SK-N-SH (cell line): ENCODE measurements at regions not wholly inside any gene's neighbourhood (a gene's known extent, or its start where the extent isn't known, plus 50 kb on each side); places are given as distances from the start of the nearest gene placed in this dataset.
A peak's percentile ranks its signal among the peaks of the same experiment; 100 is the strongest.

ENCODE experiments used
- CTCF ChIA-PET: fragments of 300-600, 350-600 bp; formaldehyde crosslinking; extraction: SDS; loops from one replicate; lab custom pipeline; 2021; lab: Yijun Ruan, JAX
- POLR2A ChIA-PET: fragments of 350-600 bp; sonication (Branson Sonifier 250); formaldehyde crosslinking; extraction: SDS; loops from one replicate; lab custom pipeline; 2020; ENCODE audit warnings: antibody characterized with exemption, inconsistent platforms; lab: Yijun Ruan, JAX
- DNase-seq: peaks from one replicate; pipeline ENCODE4 v3.0.0; 2012
- H2AFZ ChIP-seq: fragments of 200-600 bp; sonication (generic); 2 replicates; pipeline ENCODE4 v1.8.1; 2016; ENCODE audit warnings: antibody characterized with exemption, mild to moderate bottlenecking, low read depth
- H3F3A ChIP-seq: fragments of 200-600 bp; sonication (generic); replicated peaks from 2 replicates; pipeline ENCODE3; 2016; ENCODE audit warnings: antibody characterized with exemption, mild to moderate bottlenecking; ENCODE audit not compliant: insufficient read depth
- H3K27ac ChIP-seq, 2 experiments: fragments of 200-500 bp in 1 of 2; fragments of 200-600 bp in 1 of 2; sonication (Bioruptor generic) in 1 of 2; sonication (generic), shearing (Covaris generic) in 1 of 2; 2 replicates each; pipeline versions ENCODE4 v1.5.1 to v1.6.1; 2014 to 2016; ENCODE audit warnings: low read depth in 2 of 2, inconsistent platforms in 1 of 2, low read length in 1 of 2, mild to moderate bottlenecking in 1 of 2, mixed read lengths in 1 of 2
- H3K27me3 ChIP-seq: fragments of 200-600 bp; sonication (generic), shearing (Covaris generic); 2 replicates; pipeline ENCODE4 v1.6.1; 2016; ENCODE audit warnings: mixed run types; ENCODE audit not compliant: insufficient read depth
- H3K36me3 ChIP-seq, 2 experiments: fragments of 200-500 bp in 1 of 2; fragments of 200-600 bp in 1 of 2; sonication (Bioruptor generic) in 1 of 2; sonication (generic) in 1 of 2; replicated peaks in 1 of 2; 2 replicates each; pipeline versions ENCODE3 to v1.5.1; 2014 to 2016; ENCODE audit warnings: low read length in 1 of 2, mild to moderate bottlenecking in 1 of 2; ENCODE audit not compliant: insufficient read depth in 2 of 2, control insufficient read depth in 1 of 2
- H3K4me1 ChIP-seq, 2 experiments: fragments of 200-500 bp in 1 of 2; fragments of 200-600 bp in 1 of 2; sonication (Bioruptor generic) in 1 of 2; sonication (generic), shearing (Covaris generic) in 1 of 2; 2 replicates each; pipeline versions ENCODE4 v1.5.1 to v1.6.1; 2014 to 2016; ENCODE audit warnings: low read depth in 1 of 2, low read length in 1 of 2, mixed run types in 1 of 2; ENCODE audit not compliant: insufficient read depth in 2 of 2, control insufficient read depth in 1 of 2
- H3K4me2 ChIP-seq: fragments of 200-600 bp; sonication (generic), shearing (Covaris generic); 2 replicates; pipeline ENCODE4 v1.6.1; 2017; ENCODE audit warnings: mixed run types
- H3K4me3 ChIP-seq, 2 experiments: fragments of 200-500 bp in 1 of 2; fragments of 200-600 bp in 1 of 2; sonication (Bioruptor generic) in 1 of 2; sonication (generic), shearing (Covaris generic) in 1 of 2; 2 replicates each; pipeline versions ENCODE4 v1.5.1 to v1.8.1; 2014 to 2016; ENCODE audit warnings: low read depth in 2 of 2, inconsistent platforms in 1 of 2, low read length in 1 of 2, mild to moderate bottlenecking in 1 of 2, mixed read lengths in 1 of 2, moderate library complexity in 1 of 2
- H3K79me2 ChIP-seq: fragments of 200-600 bp; sonication (generic); 2 replicates; pipeline ENCODE4 v1.8.1; 2017; ENCODE audit warnings: mild to moderate bottlenecking; ENCODE audit not compliant: insufficient read depth
- H3K9ac ChIP-seq: fragments of 200-600 bp; sonication (generic); 2 replicates; pipeline ENCODE4 v1.6.1; 2017; ENCODE audit warnings: mixed run types
- H3K9me2 ChIP-seq: fragments of 200-600 bp; sonication (generic); 2 replicates; pipeline ENCODE4 v1.6.1; 2017; ENCODE audit warnings: mixed run types
- H3K9me3 ChIP-seq: fragments of 200-600 bp; sonication (generic); 2 replicates; pipeline ENCODE4 v1.6.1; 2017; ENCODE audit warnings: mixed run types, mild to moderate bottlenecking, moderate library complexity
- H4K20me1 ChIP-seq: fragments of 200-600 bp; sonication (generic); 2 replicates; pipeline ENCODE4 v1.6.1; 2017; ENCODE audit warnings: mild to moderate bottlenecking, mixed run types; ENCODE audit not compliant: insufficient read depth
- ELF1 ChIP-seq: IDR thresholded peaks from 2 replicates; pipeline ENCODE4 v1.4.0; 2012
- EP300 ChIP-seq, 2 experiments: IDR thresholded peaks; 2 replicates each; pipeline versions ENCODE4 v1.4.0 to v1.6.1; 2012; ENCODE audit warnings: borderline replicate concordance in 1 of 2, low read depth in 1 of 2, low read length in 1 of 2
- EZH2phosphoT487 ChIP-seq: fragments of 200-600 bp; sonication (generic); IDR thresholded peaks from 2 replicates; pipeline ENCODE4 v1.6.1; 2017; ENCODE audit warnings: low read depth, mixed run types, mild to moderate bottlenecking, antibody characterized with exemption, moderate library complexity, borderline replicate concordance
- FOSL2 ChIP-seq: IDR thresholded peaks from 2 replicates; pipeline ENCODE4 v1.4.0; 2012; ENCODE audit warnings: low read depth, mild to moderate bottlenecking, moderate library complexity, borderline replicate concordance
- FOXM1 ChIP-seq: IDR thresholded peaks from 2 replicates; pipeline ENCODE4 v1.4.0; 2012; ENCODE audit warnings: low read depth, mild to moderate bottlenecking
- GABPA ChIP-seq: IDR thresholded peaks from 2 replicates; pipeline ENCODE4 v1.4.0; 2012; ENCODE audit warnings: low read depth, mild to moderate bottlenecking
- IRF3 ChIP-seq: fragments of 150-350 bp; IDR thresholded peaks from 2 replicates; pipeline ENCODE4 v1.6.1; 2016; ENCODE audit warnings: mild to moderate bottlenecking, low read depth, low read length
- JUND ChIP-seq: IDR thresholded peaks from 2 replicates; pipeline ENCODE4 v1.4.0; 2012
- MEF2A ChIP-seq: IDR thresholded peaks from 2 replicates; pipeline ENCODE4 v1.4.0; 2012; ENCODE audit warnings: low read depth, borderline replicate concordance
- MXI1 ChIP-seq: IDR thresholded peaks from 2 replicates; pipeline ENCODE4 v1.6.1; 2012; ENCODE audit warnings: mild to moderate bottlenecking, low read depth, low read length, improper control_type of control experiment
- NRF1 ChIP-seq: IDR thresholded peaks from 2 replicates; pipeline ENCODE4 v1.6.1; 2012; ENCODE audit warnings: low read depth, mild to moderate bottlenecking, low read length
- RAD21 ChIP-seq: IDR thresholded peaks from 2 replicates; pipeline ENCODE4 v1.6.1; 2012; ENCODE audit warnings: mild to moderate bottlenecking, low read length
- RCOR1 ChIP-seq: fragments of 150-350 bp; IDR thresholded peaks from 2 replicates; pipeline ENCODE4 v1.6.1; 2017; ENCODE audit warnings: antibody characterized with exemption, low read length
- RFX5 ChIP-seq: IDR thresholded peaks from 2 replicates; pipeline ENCODE4 v1.6.1; 2012; ENCODE audit warnings: mild to moderate bottlenecking, improper control_type of control experiment, low read length
- RXRA ChIP-seq: IDR thresholded peaks from 2 replicates; pipeline ENCODE4 v1.4.0; 2012; ENCODE audit warnings: low read depth, mild to moderate bottlenecking, borderline replicate concordance
- SMC3 ChIP-seq: IDR thresholded peaks from 2 replicates; pipeline ENCODE4 v1.6.1; 2012; ENCODE audit warnings: low read depth, low read length, improper control_type of control experiment
- TAF1 ChIP-seq: IDR thresholded peaks from 2 replicates; pipeline ENCODE4 v1.6.1; 2012; ENCODE audit warnings: low read depth, mild to moderate bottlenecking, low read length, moderate library complexity, borderline replicate concordance
- TCF12 ChIP-seq: IDR thresholded peaks from 2 replicates; pipeline ENCODE4 v1.4.0; 2012
- TEAD4 ChIP-seq: IDR thresholded peaks from 2 replicates; pipeline ENCODE4 v1.4.0; 2012; ENCODE audit warnings: mild to moderate bottlenecking, borderline replicate concordance; ENCODE audit not compliant: insufficient read depth
- USF1 ChIP-seq: IDR thresholded peaks from 2 replicates; pipeline ENCODE4 v1.4.0; 2012; ENCODE audit warnings: low read depth, borderline replicate concordance
- WGBS: methylation state at CpG from one replicate; pipeline ENCODE4 v1.1.6; 2017; ENCODE audit warnings: low lambda C conversion rate; 5-methylcytosine and 5-hydroxymethylcytosine counted together
- TF ChIP-seq, protein P1 (sequence below): fragments of 150-350 bp; IDR thresholded peaks from 2 replicates; pipeline ENCODE4 v1.6.1; 2017; ENCODE audit warnings: antibody characterized with exemption, low read length, low read depth, borderline replicate concordance

DNA sequence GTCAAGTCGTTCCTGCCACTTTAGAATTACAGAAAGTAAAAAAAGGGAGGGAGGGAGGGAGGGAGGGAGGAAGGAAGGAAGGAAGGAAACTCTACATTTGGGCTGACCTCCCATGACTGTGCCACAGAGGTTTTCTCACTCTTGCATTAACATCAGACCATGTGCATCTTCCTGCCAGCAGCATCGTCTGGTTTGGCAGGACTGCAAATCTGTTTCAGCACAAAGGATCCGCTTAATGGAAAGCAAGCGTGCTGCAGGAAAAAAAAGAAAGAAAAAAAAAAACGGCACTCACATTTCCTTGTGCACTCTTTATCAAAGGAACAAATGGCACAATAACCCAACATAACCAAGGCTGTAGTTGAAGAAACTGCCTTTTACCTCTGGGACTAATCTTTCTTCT, 148.8 kb upstream of the HES1 start:
- POLR2A ChIA-PET: no interaction called here

GRCh38 chr3:193989186-193989585, 146.8 kb upstream of the HES1 start:
- ChIA-PET CTCF (interaction anchor here (1.1 to 1.3 kb wide), 2 partner anchors 15 to 327 kb away, joined by 3 read pairs; no protein-coding TSS in a partner anchor), POLR2A (no interaction called here)
- H3K27ac ChIP-seq: no peak overlapping the region
- H3K27me3 ChIP-seq: peaks cover 4% of the 10 kb centered on the region; the same call in 1 of the 2 replicates
- DNase-seq: no peak
- no peaks in the 10 kb centered on the region for H3K9me3 ChIP-seq
- no peak overlapping the region for H3K4me2 ChIP-seq
- H2AFZ ChIP-seq: no peak overlapping the region
- WGBS: 10% methylated on average over 1 of the region's 1 CpG
- TF ChIP-seq EZH2phosphoT487 (no peak), IRF3 (no peak), FOSL2 (no peak), NRF1 (no peak), RXRA (no peak), GABPA (no peak), SMC3 (no peak), TEAD4 (no peak), RAD21 (no peak), EP300 (IDR thresholded peaks at IDR 0.05; ENCODE audit: borderline replicate concordance in 1 of 2, low read depth in 1 of 2, low read length in 1 of 2) (no peak), USF1 (no peak), JUND (no peak), ELF1 (no peak), TCF12 (no peak), TAF1 (no peak), RFX5 (no peak), MEF2A (no peak), FOXM1 (no peak), RCOR1 (no peak)
- TF ChIP-seq, protein P1, sequence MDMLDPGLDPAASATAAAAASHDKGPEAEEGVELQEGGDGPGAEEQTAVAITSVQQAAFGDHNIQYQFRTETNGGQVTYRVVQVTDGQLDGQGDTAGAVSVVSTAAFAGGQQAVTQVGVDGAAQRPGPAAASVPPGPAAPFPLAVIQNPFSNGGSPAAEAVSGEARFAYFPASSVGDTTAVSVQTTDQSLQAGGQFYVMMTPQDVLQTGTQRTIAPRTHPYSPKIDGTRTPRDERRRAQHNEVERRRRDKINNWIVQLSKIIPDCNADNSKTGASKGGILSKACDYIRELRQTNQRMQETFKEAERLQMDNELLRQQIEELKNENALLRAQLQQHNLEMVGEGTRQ: no peak
- peaks cover 0 to 3% of the 10 kb centered on the region in 2 experiments; a peak in 3 of 4 replicates for H3K4me1 ChIP-seq
- no peak overlapping the region for H3K9ac ChIP-seq
- no peaks in the 10 kb centered on the region for H3F3A ChIP-seq
- H4K20me1 ChIP-seq: no peaks in the 10 kb centered on the region
- no peaks in the 10 kb centered on the region for H3K36me3 ChIP-seq
- no peak overlapping the region for H3K4me3 ChIP-seq
- no peaks in the 10 kb centered on the region for H3K79me2 ChIP-seq
- no peaks in the 10 kb centered on the region for H3K9me2 ChIP-seq

More for the DNA sequence above, 148.8 kb upstream of the HES1 start:
- H3K9me2 ChIP-seq: no peaks in the 10 kb centered on the region
- H3K9ac ChIP-seq: no peak overlapping the region
- H4K20me1 ChIP-seq: no peaks in the 10 kb centered on the region
- H3K79me2 ChIP-seq: no peaks in the 10 kb centered on the region
- peak overlapping the region in 1 of 2 experiments; percentile 55; a peak in 2 of 4 replicates for H3K27ac ChIP-seq
- peak; percentile 55 for DNase-seq
- CTCF ChIA-PET: interaction anchor here (0.9 kb wide), 1 partner anchor 16 kb away, joined by 3 read pairs; no protein-coding TSS in a partner anchor
- TF ChIP-seq SMC3 (no peak), MXI1 (peak; percentile 57; the same call in 1 of the 2 replicates)
- 35% methylated on average over 5 of the region's 5 CpGs for WGBS
- H2AFZ ChIP-seq: no peak overlapping the region
- H3K4me2 ChIP-seq: no peak overlapping the region
- H3K36me3 ChIP-seq: no peaks in the 10 kb centered on the region
- H3K4me1 ChIP-seq: peaks cover 0 to 3% of the 10 kb centered on the region in 2 experiments; a peak in 3 of 4 replicates
- no peaks in the 10 kb centered on the region for H3K9me3 ChIP-seq
- peaks cover 4% of the 10 kb centered on the region; the same call in 1 of the 2 replicates for H3K27me3 ChIP-seq
- no peak overlapping the region for H3K4me3 ChIP-seq
- H3F3A ChIP-seq: no peaks in the 10 kb centered on the region
